ENCODE measurements at regions not wholly inside any gene's neighbourhood (a gene's known extent, or its start where the extent isn't known, plus 50 kb on each side); places are given as distances from the start of the nearest gene placed in this dataset.

- TF ChIP-seq ZNF274 (IDR thresholded peaks at IDR 0.05; ENCODE audit: low read depth, low read length) (no peak), YY1 (IDR thresholded peaks at IDR 0.05; ENCODE audit: insufficient read depth, insufficient read length) (no peak), SUZ12 (IDR thresholded peaks at IDR 0.05; ENCODE audit: extremely low read depth, insufficient read depth, insufficient read length) (no peak)
Measured at GRCh38 chr3:176690083-176690869, 507.0 kb downstream of the TBL1XR1 start.
